Astrocyte (in vitro differentiated cells and primary cell): ENCODE measurements at regions not wholly inside any gene's neighbourhood (a gene's known extent, or its start where the extent isn't known, plus 50 kb on each side); places are given as distances from the start of the nearest gene placed in this dataset.

Experiments used
- DNase-seq: peaks from one replicate; pipeline ENCODE4 v3.0.0-alpha.2; 2010; ENCODE audit warnings: low read depth
- FAIRE-seq: peaks from 2 replicates; lab custom pipeline; 2011; peaks lifted over from hg19 to GRCh38; lab: Jason Lieb, UNC
- H2AFZ ChIP-seq: 2 replicates; pipeline ENCODE4 v1.6.0; 2012; ENCODE audit warnings: low read depth, low read length, inconsistent platforms
- H3K27ac ChIP-seq: 2 replicates; pipeline ENCODE4 v1.5.1; 2011; ENCODE audit warnings: low read depth, low read length, inconsistent platforms
- H3K27me3 ChIP-seq: 2 replicates; pipeline ENCODE4 v1.6.0; 2011; ENCODE audit warnings: low read length, inconsistent platforms; ENCODE audit not compliant: insufficient read depth
- H3K36me3 ChIP-seq: 2 replicates; pipeline ENCODE4 v1.5.1; 2011; ENCODE audit warnings: low read length, inconsistent platforms; ENCODE audit not compliant: insufficient read depth
- H3K4me1 ChIP-seq: 2 replicates; pipeline ENCODE4 v1.5.1; 2011; ENCODE audit warnings: low read length, inconsistent platforms; ENCODE audit not compliant: insufficient read depth
- H3K4me2 ChIP-seq: 2 replicates; pipeline ENCODE4 v1.6.0; 2012; ENCODE audit warnings: low read length, inconsistent platforms
- H3K4me3 ChIP-seq: 2 replicates; pipeline ENCODE4 v1.5.1; 2011; ENCODE audit warnings: low read depth, mild to moderate bottlenecking, low read length, inconsistent platforms; ENCODE audit not compliant: insufficient read depth
- H3K79me2 ChIP-seq: 2 replicates; pipeline ENCODE4 v1.6.0; 2012; ENCODE audit warnings: mild to moderate bottlenecking, low read length, inconsistent platforms; ENCODE audit not compliant: insufficient read depth
- H3K9ac ChIP-seq: 2 replicates; pipeline ENCODE4 v1.6.0; 2012; ENCODE audit warnings: mild to moderate bottlenecking, low read length, inconsistent platforms
- H3K9me3 ChIP-seq: 2 replicates; pipeline ENCODE4 v1.5.1; 2012; ENCODE audit warnings: low read depth, mild to moderate bottlenecking, low read length, inconsistent platforms; ENCODE audit not compliant: insufficient read depth
- H4K20me1 ChIP-seq: 2 replicates; pipeline ENCODE4 v1.6.0; 2012; ENCODE audit warnings: low read length, inconsistent platforms; ENCODE audit not compliant: insufficient read depth
- H3K27ac Mint-ChIP-seq: one replicate; pipeline ENCODE4 v1.8.0; 2021; ENCODE audit warnings: mild to moderate bottlenecking, mixed read lengths; ENCODE audit not compliant: unreplicated experiment
- H3K27me3 Mint-ChIP-seq: one replicate; pipeline ENCODE4 v1.8.0; 2021; ENCODE audit warnings: low read depth, mixed read lengths; ENCODE audit not compliant: unreplicated experiment
- H3K36me3 Mint-ChIP-seq: one replicate; pipeline ENCODE4 v1.8.0; 2021; ENCODE audit warnings: low read depth, mixed read lengths; ENCODE audit not compliant: unreplicated experiment
- H3K4me1 Mint-ChIP-seq: one replicate; pipeline ENCODE4 v1.8.0; 2021; ENCODE audit warnings: low read depth, mixed read lengths; ENCODE audit not compliant: unreplicated experiment
- H3K4me3 Mint-ChIP-seq: one replicate; pipeline ENCODE4 v1.8.0; 2021; ENCODE audit warnings: mild to moderate bottlenecking, moderate library complexity, mixed read lengths; ENCODE audit not compliant: unreplicated experiment
- H3K9me3 Mint-ChIP-seq: one replicate; pipeline ENCODE4 v1.8.0; 2021; ENCODE audit warnings: mild to moderate bottlenecking, mixed read lengths; ENCODE audit not compliant: unreplicated experiment
- EZH2 ChIP-seq: IDR thresholded peaks from 2 replicates; pipeline ENCODE4 v1.6.1; 2012; ENCODE audit warnings: mild to moderate bottlenecking, low read length, inconsistent platforms; ENCODE audit not compliant: insufficient read depth
- TF ChIP-seq, protein P1 (sequence below): IDR thresholded peaks from 2 replicates; pipeline ENCODE4 v1.5.1; 2011; ENCODE audit warnings: low read depth, mild to moderate bottlenecking, inconsistent platforms, low read length, moderate library complexity; ENCODE audit not compliant: insufficient read depth

- Mint-ChIP-seq H3K4me1 (no peaks in the 10 kb centered on the region), H3K27me3 (no peaks in the 10 kb centered on the region), H3K4me3 (no peak overlapping the region), H3K36me3 (no peaks in the 10 kb centered on the region), H3K27ac (no peak overlapping the region), H3K9me3 (peaks cover 18% of the 10 kb centered on the region)
- no peaks in the 10 kb centered on the region for H3K9me3 ChIP-seq
- H4K20me1 ChIP-seq, result no peaks in the 10 kb centered on the region
- H3K4me2 ChIP-seq, result no peak overlapping the region
- no peak for FAIRE-seq
- H3K79me2 ChIP-seq, result no peaks in the 10 kb centered on the region
- H3K9ac ChIP-seq, result no peak overlapping the region
- H3K4me1 ChIP-seq, result peaks cover 10% of the 10 kb centered on the region
- no peak for TF ChIP-seq EZH2
- TF ChIP-seq, protein P1, sequence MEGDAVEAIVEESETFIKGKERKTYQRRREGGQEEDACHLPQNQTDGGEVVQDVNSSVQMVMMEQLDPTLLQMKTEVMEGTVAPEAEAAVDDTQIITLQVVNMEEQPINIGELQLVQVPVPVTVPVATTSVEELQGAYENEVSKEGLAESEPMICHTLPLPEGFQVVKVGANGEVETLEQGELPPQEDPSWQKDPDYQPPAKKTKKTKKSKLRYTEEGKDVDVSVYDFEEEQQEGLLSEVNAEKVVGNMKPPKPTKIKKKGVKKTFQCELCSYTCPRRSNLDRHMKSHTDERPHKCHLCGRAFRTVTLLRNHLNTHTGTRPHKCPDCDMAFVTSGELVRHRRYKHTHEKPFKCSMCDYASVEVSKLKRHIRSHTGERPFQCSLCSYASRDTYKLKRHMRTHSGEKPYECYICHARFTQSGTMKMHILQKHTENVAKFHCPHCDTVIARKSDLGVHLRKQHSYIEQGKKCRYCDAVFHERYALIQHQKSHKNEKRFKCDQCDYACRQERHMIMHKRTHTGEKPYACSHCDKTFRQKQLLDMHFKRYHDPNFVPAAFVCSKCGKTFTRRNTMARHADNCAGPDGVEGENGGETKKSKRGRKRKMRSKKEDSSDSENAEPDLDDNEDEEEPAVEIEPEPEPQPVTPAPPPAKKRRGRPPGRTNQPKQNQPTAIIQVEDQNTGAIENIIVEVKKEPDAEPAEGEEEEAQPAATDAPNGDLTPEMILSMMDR, result no peak
- no peaks in the 10 kb centered on the region for H3K36me3 ChIP-seq
- no peak overlapping the region for H3K4me3 ChIP-seq
- H3K27ac ChIP-seq, result no peak overlapping the region
- no peak overlapping the region for H2AFZ ChIP-seq
- H3K27me3 ChIP-seq, result no peaks in the 10 kb centered on the region
- no peak for DNase-seq
Observed at GRCh38 chr7:92930404-92930803, 94.0 kb upstream of the CDK6 start.

DNA sequence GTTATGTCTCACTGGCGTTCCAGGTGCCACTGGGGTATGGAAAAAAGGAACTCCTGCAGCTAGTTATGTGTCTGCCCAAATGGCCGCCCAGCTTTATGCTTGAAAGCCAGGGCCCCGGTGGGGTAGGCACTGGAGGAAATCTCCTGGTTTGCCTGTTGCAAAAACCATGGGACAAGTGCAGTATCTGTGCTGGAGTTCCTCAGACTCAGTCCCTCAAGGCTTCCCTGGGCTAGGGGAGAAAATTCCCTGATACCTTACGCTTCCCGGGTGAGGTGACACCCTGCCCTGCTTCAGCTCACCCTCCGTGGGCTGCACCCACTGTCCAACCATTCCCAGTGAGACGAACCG is 90.3 kb upstream of the CDK6 start:
- no peak overlapping the region for H3K27ac ChIP-seq
- H3K4me3 Mint-ChIP-seq, result peak overlapping the region; percentile 8
- H4K20me1 ChIP-seq, result no peaks in the 10 kb centered on the region
- TF ChIP-seq, protein P1, result no peak
- peaks cover 10% of the 10 kb centered on the region for H3K4me1 ChIP-seq
- peaks cover 27% of the 10 kb centered on the region for H3K9me3 Mint-ChIP-seq
- no peak for FAIRE-seq
- no peak overlapping the region for H3K27ac Mint-ChIP-seq
- H3K4me3 ChIP-seq, result no peak overlapping the region
- H3K27me3 ChIP-seq, result no peaks in the 10 kb centered on the region
- H3K79me2 ChIP-seq, result no peaks in the 10 kb centered on the region
- H3K36me3 ChIP-seq, result no peaks in the 10 kb centered on the region
- no peak overlapping the region for H3K9ac ChIP-seq
- DNase-seq, result no peak
- no peaks in the 10 kb centered on the region for H3K4me1 Mint-ChIP-seq
- no peak overlapping the region for H2AFZ ChIP-seq
- peak overlapping the region; percentile 55 for H3K4me2 ChIP-seq
- H3K27me3 Mint-ChIP-seq, result no peaks in the 10 kb centered on the region
- no peaks in the 10 kb centered on the region for H3K36me3 Mint-ChIP-seq
- H3K9me3 ChIP-seq, result no peaks in the 10 kb centered on the region

DNA sequence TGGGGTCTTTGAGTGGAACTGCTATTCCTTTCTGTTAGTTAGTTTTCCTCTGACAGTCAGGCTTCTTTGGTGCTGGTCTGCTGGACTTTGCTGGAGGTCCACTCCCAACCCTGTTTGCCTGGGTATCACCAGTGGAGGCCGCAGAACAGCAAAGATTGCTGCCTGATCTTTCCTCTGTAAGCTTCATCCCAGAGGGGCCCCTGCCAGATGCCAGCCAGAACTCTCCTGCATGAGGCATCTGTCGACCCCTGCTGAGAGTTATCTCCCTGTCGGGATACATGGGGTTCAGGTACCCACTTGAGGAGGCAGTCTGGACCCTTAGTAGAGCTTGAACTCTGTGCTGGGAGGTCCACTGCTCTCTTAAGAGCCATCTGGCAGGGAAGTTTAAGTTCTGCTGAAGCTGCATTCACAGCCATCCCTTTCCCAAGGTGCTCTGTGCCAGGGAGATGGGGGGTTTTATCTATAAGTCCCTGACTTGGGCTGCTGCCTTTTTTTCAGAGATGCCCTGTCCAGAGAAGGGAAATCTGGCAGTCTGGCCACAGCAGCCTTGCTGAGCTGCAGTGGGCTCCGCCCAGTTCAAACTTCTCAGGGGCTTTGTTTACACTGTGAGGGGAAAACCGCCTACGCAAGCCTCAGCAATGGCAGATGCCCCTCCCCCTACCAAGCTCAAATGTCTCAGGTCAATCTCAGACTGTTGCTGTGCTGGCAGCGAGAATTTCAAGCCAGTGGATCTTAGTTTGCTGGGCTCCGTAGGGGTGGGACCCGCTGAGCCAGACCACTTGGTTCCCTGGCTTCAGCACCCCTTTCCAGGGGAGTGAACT is 89.7 kb upstream of the CDK6 start:
- DNase-seq (no peak), FAIRE-seq (no peak)
- no peaks in the 10 kb centered on the region for H3K4me1 Mint-ChIP-seq
- Histone ChIP-seq H4K20me1 (no peaks in the 10 kb centered on the region), H3K27ac (no peak overlapping the region), H3K4me3 (no peak overlapping the region), H3K27me3 (no peaks in the 10 kb centered on the region), H3K79me2 (no peaks in the 10 kb centered on the region), H3K9ac (no peak overlapping the region), H3K4me2 (peak overlapping the region; percentile 55), H3K36me3 (no peaks in the 10 kb centered on the region), H2AFZ (peak overlapping the region; percentile 60), H3K4me1 (peaks cover 10% of the 10 kb centered on the region), H3K9me3 (no peaks in the 10 kb centered on the region)
- H3K9me3 Mint-ChIP-seq, result peaks cover 29% of the 10 kb centered on the region
- H3K4me3 Mint-ChIP-seq, result no peak overlapping the region
- H3K27me3 Mint-ChIP-seq, result no peaks in the 10 kb centered on the region
- no peaks in the 10 kb centered on the region for H3K36me3 Mint-ChIP-seq
- no peak overlapping the region for H3K27ac Mint-ChIP-seq
- TF ChIP-seq, protein P1, result no peak
- no peak for TF ChIP-seq EZH2
